ENCODE measurements at regions not wholly inside any gene's neighbourhood (a gene's known extent, or its start where the extent isn't known, plus 50 kb on each side); places are given as distances from the start of the nearest gene placed in this dataset.

- no peak for TF ChIP-seq JUND (IDR thresholded peaks at IDR 0.05)
- TF ChIP-seq TAF1 (conservative IDR thresholded peaks at IDR 0.05) = no peak
- no peak for TF ChIP-seq HNF4G (IDR thresholded peaks at IDR 0.05)
- TF ChIP-seq CTCF (IDR thresholded peaks at IDR 0.05; ENCODE audit: low read depth, low read length, missing input control) = no peak
These were observed 318.9 kb upstream of the F9 start for GRCh38 chrX:139211568-139212182.
